ENCODE measurements at regions not wholly inside any gene's neighbourhood (a gene's known extent, or its start where the extent isn't known, plus 50 kb on each side); places are given as distances from the start of the nearest gene placed in this dataset.
"Not testable (repeated sequence)": the region's sequence is repeated elsewhere in the genome, so short reads cannot be mapped to it uniquely, and the experiment has no call there.

DNA sequence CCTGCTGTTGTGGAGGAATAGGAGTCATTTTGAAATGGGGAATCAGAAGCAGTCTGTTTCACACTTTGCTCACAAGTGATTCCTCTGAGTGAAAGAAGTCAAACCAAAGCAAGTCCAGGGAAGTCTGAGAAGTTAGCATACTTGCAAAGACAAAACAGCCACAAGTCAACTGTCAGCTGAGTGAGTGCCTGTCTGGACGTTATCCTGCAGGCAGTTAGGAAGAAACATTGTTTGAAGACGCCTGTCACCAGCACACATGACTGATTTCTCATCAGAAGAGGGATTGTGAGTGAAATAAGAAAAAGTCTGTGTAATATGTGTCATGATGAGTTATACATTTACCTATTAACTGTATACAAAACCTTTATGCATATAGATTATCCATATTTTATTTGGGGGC, 153.5 kb downstream of the KCNRG start:
- H3K36me3 ChIP-seq = no peaks in the 10 kb centered on the region
- no peak overlapping the region for H3K4me3 ChIP-seq
- no peaks in the 10 kb centered on the region for H3K27me3 ChIP-seq
- no peak overlapping the region for H3K27ac ChIP-seq
- 76 to 85% (median 82%) methylated on average over 2 of the region's 2 CpGs for WGBS, 5 donors
- no peak for TF ChIP-seq POLR2AphosphoS5 (IDR thresholded peaks at IDR 0.05)
- TF ChIP-seq, protein P1, sequence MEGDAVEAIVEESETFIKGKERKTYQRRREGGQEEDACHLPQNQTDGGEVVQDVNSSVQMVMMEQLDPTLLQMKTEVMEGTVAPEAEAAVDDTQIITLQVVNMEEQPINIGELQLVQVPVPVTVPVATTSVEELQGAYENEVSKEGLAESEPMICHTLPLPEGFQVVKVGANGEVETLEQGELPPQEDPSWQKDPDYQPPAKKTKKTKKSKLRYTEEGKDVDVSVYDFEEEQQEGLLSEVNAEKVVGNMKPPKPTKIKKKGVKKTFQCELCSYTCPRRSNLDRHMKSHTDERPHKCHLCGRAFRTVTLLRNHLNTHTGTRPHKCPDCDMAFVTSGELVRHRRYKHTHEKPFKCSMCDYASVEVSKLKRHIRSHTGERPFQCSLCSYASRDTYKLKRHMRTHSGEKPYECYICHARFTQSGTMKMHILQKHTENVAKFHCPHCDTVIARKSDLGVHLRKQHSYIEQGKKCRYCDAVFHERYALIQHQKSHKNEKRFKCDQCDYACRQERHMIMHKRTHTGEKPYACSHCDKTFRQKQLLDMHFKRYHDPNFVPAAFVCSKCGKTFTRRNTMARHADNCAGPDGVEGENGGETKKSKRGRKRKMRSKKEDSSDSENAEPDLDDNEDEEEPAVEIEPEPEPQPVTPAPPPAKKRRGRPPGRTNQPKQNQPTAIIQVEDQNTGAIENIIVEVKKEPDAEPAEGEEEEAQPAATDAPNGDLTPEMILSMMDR (IDR thresholded peaks at IDR 0.05) = no peak
- no peak for TF ChIP-seq POLR2A (IDR thresholded peaks at IDR 0.05)
- TF ChIP-seq EP300 (IDR thresholded peaks at IDR 0.05) = no peak
- DNase-seq = no peak
- intact Hi-C loops (cut with DNase I; ENCODE audit: low total_unique reads) = no loop called here
- no peaks in the 10 kb centered on the region for H3K9me3 ChIP-seq
- no peaks in the 10 kb centered on the region for H3K4me1 ChIP-seq

DNA sequence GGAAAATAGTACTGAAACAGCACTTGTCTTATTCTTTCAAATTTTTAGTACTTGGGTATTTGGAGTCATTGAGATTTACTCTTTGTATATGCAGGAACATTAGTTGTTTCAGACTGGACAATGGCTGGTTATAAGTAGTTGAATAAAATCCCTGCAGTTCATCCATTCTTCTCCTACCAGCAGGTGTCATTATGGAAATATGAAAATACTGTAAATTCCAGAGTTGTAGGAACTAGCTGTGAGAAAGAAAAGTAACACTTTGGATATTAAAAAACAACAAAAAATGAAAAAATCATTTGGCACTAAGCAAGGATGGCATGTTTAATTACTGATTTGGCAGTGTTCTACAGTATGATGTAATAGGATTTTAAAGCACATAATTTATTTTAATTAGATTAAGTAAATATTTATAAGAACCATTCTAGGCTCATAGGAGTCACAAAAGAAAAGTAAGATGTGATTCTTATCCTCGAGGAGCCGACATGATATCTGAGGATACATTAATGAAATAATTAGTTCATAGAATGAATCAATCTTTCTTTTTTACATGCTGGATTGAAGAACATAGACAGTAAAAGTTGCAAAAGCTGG, 155.3 kb downstream of the KCNRG start:
- no peaks in the 10 kb centered on the region for H3K27me3 ChIP-seq
- no peaks in the 10 kb centered on the region for H3K36me3 ChIP-seq
- no peak for TF ChIP-seq POLR2AphosphoS5 (IDR thresholded peaks at IDR 0.05)
- TF ChIP-seq, protein P1 (IDR thresholded peaks at IDR 0.05) = peak in 4 of 7 experiments; percentile 8 to 46 (median 24)
- H3K27ac ChIP-seq = no peak overlapping the region
- no peak overlapping the region for H3K4me3 ChIP-seq
- DNase-seq = peak in 1 of 2 donors; percentile 45
- 13 to 37% (median 30%) methylated on average over 2 of the region's 2 CpGs for WGBS, 5 donors
- no peaks in the 10 kb centered on the region for H3K4me1 ChIP-seq
- intact Hi-C loops (cut with DNase I; ENCODE audit: low total_unique reads) = no loop called here
- H3K9me3 ChIP-seq = no peaks in the 10 kb centered on the region

DNA sequence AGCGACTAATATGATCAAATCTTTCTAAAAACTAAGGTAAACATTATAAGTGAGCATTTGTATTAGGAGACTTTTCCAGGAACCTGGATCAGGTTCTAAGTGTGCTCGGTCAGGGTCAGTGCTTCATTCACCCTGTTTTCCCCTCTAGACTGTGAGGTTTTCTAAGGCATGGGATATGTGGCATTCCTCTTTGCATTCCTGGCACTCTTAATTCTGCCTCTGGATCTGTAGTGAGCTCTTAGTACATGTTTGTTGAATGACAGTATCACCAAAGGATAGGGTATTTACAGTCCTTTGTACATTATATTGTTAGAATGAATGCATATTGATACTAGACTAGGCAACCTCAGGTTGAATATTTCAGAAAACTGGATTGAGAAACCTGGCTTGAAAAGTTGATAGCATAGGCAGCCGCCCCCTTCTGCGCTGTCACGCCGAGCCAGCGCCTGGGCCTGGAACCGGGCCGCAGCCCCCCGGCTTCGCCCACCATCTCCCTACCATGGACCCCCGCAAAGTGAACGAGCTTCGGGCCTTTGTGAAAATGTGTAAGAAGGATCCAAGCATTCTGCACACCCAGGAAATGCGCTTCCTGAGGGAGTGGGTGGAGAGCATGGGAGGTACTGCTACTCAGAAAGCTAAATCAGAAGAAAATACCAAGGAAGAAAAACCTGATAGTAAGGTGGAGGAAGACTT, 156.5 kb downstream of the KCNRG start:
- Histone ChIP-seq H3K4me3 (no peak overlapping the region), H3K36me3 (no peaks in the 10 kb centered on the region), H3K27me3 (no peaks in the 10 kb centered on the region), H3K9me3 (no peaks in the 10 kb centered on the region), H3K27ac (no peak overlapping the region), H3K4me1 (no peaks in the 10 kb centered on the region)
- 96 to 98% (median 97%) methylated on average over 15 of the region's 15 CpGs for WGBS, 5 donors
- no peak for DNase-seq
- TF ChIP-seq, protein P1 (IDR thresholded peaks at IDR 0.05) = no peak
- TF ChIP-seq POLR2AphosphoS5 (IDR thresholded peaks at IDR 0.05) (no peak), EP300 (IDR thresholded peaks at IDR 0.05) (no peak), POLR2A (IDR thresholded peaks at IDR 0.05) (no peak)
- intact Hi-C loops (cut with DNase I; ENCODE audit: low total_unique reads) = no loop called here

DNA sequence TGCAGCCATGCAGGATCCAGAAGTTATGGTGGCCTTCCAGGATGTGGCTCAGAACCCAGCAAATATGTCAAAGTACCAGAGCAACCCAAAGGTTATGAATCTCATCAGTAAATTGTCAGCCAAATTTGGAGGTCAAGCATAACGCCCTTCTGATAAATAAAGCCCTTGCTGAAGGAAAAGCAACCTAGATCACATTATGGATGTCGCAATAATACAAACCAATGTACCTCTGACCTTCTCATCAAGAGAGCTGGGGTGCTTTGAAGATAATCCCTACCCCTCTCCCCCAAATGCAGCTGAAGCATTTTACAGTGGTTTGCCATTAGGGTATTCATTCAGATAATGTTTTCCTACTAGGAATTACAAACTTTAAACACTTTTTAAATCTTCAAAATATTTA, 157.8 kb downstream of the KCNRG start:
- intact Hi-C loops (cut with DNase I; ENCODE audit: low total_unique reads); H3K27me3 ChIP-seq; H3K27ac ChIP-seq; DNase-seq; H3K4me3 ChIP-seq; H3K4me1 ChIP-seq; H3K36me3 ChIP-seq; H3K9me3 ChIP-seq: not testable (repeated sequence)
- WGBS, 5 donors = 80 to 91% (median 89%) methylated on average over 2 of the region's 2 CpGs

DNA sequence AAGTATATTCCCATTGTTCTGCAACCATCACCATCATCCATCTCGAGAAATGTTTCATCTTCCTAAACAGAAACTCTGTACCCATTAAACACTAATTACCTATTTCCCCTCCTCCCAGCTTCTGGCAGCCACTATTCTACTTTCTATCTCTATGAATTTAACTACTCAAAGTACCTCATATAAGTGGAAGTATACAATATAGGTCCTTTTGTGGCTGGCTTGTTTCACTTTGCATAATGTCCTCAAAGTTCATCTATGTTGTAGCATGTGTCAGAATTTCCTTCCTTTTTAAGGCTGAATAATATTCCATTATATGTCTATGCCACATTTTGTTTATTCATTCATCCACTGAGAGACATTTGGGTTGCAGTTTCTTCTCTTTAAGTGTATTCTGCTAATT, 159.4 kb downstream of the KCNRG start:
- H3K27ac ChIP-seq = no peak overlapping the region
- no peaks in the 10 kb centered on the region for H3K36me3 ChIP-seq
- WGBS, 5 donors = 85 to 95% (median 91%) methylated on average over 1 of the region's 1 CpG
- TF ChIP-seq POLR2AphosphoS5 (IDR thresholded peaks at IDR 0.05) (no peak), POLR2A (IDR thresholded peaks at IDR 0.05) (no peak), EP300 (IDR thresholded peaks at IDR 0.05) (no peak)
- TF ChIP-seq, protein P1 (IDR thresholded peaks at IDR 0.05) = no peak
- H3K27me3 ChIP-seq = no peaks in the 10 kb centered on the region
- H3K4me1 ChIP-seq = no peaks in the 10 kb centered on the region
- DNase-seq = no peak
- intact Hi-C loops (cut with DNase I; ENCODE audit: low total_unique reads) = no loop called here
- no peak overlapping the region for H3K4me3 ChIP-seq
- no peaks in the 10 kb centered on the region for H3K9me3 ChIP-seq
